Chondrocyte (in vitro differentiated cells): ENCODE measurements at regions not wholly inside any gene's neighbourhood (a gene's known extent, or its start where the extent isn't known, plus 50 kb on each side); places are given as distances from the start of the nearest gene placed in this dataset.

Experiments used
- DNase-seq: peaks from one replicate; pipeline ENCODE4 v3.0.0; 2021; ENCODE audit warnings: mixed read lengths, low spot score
- H3K27ac Mint-ChIP-seq: one replicate; pipeline ENCODE4 v1.8.0; 2021; ENCODE audit warnings: mild to moderate bottlenecking, moderate library complexity, mixed read lengths; ENCODE audit not compliant: unreplicated experiment
- H3K27me3 Mint-ChIP-seq: 2 replicates; pipeline ENCODE4 v1.8.0; 2021; ENCODE audit warnings: low read depth, mixed read lengths
- H3K36me3 Mint-ChIP-seq: 2 replicates; pipeline ENCODE4 v1.8.0; 2021; ENCODE audit warnings: low read depth, mixed read lengths
- H3K4me1 Mint-ChIP-seq: 2 replicates; pipeline ENCODE4 v1.8.0; 2021; ENCODE audit warnings: low read depth, mild to moderate bottlenecking, mixed read lengths
- H3K4me3 Mint-ChIP-seq: one replicate; pipeline ENCODE4 v1.8.0; 2021; ENCODE audit warnings: mild to moderate bottlenecking, moderate library complexity, mixed read lengths; ENCODE audit not compliant: unreplicated experiment
- H3K9me3 Mint-ChIP-seq: 2 replicates; pipeline ENCODE4 v1.8.0; 2021; ENCODE audit warnings: low read depth, mixed read lengths
- TF ChIP-seq, protein P1 (sequence below): fragments of 200-600 bp; sonication (generic); IDR thresholded peaks from 2 replicates; pipeline ENCODE4 v1.5.0; 2021; ENCODE audit warnings: antibody characterized with exemption, mild to moderate bottlenecking, moderate library complexity

DNA sequence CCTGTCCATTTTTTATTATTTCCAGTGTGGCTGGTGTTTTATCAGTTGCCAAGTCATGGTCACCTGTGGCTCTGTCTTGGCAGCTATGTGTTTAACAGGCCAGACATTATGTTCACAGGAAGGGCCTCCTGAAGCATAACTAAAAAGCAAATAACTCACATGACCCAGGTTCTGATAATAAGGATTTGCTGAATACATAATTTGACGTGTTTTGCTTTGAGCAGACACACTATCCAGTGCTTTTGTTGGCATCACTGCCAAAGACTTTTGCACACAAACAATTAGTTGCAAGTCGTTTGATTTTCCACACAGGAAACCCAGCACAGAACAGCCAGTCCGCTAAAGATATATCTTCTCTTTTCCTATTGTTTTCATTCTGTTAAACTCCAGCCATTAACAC lies 173.6 kb downstream of the ARL4A start:
- Mint-ChIP-seq H3K27me3 (no peaks in the 10 kb centered on the region), H3K27ac (no peak overlapping the region), H3K9me3 (no peaks in the 10 kb centered on the region), H3K36me3 (no peaks in the 10 kb centered on the region), H3K4me1 (peaks cover 6% of the 10 kb centered on the region), H3K4me3 (no peak overlapping the region)
- DNase-seq = no peak
- TF ChIP-seq, protein P1, sequence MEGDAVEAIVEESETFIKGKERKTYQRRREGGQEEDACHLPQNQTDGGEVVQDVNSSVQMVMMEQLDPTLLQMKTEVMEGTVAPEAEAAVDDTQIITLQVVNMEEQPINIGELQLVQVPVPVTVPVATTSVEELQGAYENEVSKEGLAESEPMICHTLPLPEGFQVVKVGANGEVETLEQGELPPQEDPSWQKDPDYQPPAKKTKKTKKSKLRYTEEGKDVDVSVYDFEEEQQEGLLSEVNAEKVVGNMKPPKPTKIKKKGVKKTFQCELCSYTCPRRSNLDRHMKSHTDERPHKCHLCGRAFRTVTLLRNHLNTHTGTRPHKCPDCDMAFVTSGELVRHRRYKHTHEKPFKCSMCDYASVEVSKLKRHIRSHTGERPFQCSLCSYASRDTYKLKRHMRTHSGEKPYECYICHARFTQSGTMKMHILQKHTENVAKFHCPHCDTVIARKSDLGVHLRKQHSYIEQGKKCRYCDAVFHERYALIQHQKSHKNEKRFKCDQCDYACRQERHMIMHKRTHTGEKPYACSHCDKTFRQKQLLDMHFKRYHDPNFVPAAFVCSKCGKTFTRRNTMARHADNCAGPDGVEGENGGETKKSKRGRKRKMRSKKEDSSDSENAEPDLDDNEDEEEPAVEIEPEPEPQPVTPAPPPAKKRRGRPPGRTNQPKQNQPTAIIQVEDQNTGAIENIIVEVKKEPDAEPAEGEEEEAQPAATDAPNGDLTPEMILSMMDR = no peak

DNA sequence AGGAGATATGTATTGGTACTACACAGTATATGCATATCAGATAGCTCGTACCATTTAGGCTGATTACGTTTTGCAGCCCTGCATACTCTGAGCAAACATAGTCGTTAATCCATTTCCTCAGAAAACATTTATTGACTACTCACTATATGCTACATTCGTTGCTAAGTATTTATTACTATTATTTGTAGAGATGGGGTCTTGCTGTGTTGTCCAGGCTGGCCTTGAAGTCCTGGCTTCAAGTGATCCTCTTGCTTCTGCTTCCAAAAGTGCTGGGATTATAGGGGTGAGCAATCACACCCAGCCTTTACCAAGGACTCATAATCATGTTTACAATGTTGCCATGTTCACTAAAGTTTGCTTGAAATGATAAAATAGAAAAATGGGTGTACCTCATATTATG lies 174.7 kb downstream of the ARL4A start:
- TF ChIP-seq, protein P1 = no peak
- Mint-ChIP-seq H3K4me1 (peaks cover 6% of the 10 kb centered on the region), H3K27me3 (no peaks in the 10 kb centered on the region), H3K36me3 (no peaks in the 10 kb centered on the region), H3K4me3 (no peak overlapping the region), H3K9me3 (no peaks in the 10 kb centered on the region), H3K27ac (no peak overlapping the region)
- no peak for DNase-seq

DNA sequence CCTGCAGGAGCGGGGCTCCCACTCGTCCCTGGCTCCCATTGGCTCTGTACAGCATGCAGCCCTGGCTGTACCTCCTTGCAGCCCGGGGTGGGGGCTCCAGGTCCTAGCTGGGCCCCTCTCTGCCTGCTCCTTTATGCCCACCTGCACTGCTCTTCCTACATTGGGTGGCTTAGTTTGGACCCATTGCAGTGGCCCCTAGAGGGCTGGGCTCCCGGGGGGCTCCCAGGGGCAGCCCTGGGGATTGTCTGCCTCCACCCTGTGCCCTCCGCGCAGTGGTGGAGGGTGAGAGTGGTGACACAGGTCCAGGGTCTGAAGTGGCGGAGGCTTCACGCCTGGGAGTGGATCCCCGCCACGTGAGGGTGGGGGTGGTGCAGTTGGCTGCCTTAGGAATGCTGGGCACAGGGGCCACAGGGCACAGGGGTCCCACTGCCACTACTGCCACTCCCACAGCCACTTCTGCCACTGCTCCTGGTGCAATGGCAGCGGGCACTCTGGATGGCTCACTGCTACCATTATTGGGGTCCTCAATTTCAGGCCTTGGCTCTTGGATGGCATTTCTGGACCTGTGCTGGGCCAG lies 177.1 kb downstream of the ARL4A start:
- H3K27ac Mint-ChIP-seq = no peak overlapping the region

DNA sequence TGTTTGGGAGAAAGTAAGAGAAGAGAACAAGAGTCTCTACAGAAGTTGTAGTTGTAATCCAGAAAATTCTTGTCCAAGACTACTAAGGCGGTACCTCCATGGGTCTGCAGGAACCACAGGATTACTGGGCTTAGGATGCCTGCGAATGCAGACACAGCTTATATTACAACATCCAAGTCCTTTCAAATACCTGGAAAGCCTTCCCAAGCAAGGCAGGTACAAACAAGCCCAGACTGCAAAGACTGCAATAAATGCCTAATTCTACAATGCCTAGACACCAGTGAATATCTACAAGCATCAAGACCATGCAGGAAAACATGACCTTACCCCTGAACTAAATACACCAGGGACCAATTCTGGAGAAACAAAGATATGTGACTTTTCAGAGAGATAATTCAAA lies 178.2 kb downstream of the ARL4A start:
- Mint-ChIP-seq H3K9me3 (no peaks in the 10 kb centered on the region), H3K4me3 (no peak overlapping the region), H3K4me1 (peaks cover 6% of the 10 kb centered on the region), H3K36me3 (no peaks in the 10 kb centered on the region), H3K27ac (no peak overlapping the region), H3K27me3 (no peaks in the 10 kb centered on the region)
- TF ChIP-seq, protein P1 = no peak
- no peak for DNase-seq

More for the DNA sequence above, 177.1 kb downstream of the ARL4A start:
- peaks cover 6% of the 10 kb centered on the region for H3K4me1 Mint-ChIP-seq
- no peaks in the 10 kb centered on the region for H3K36me3 Mint-ChIP-seq
- no peak overlapping the region for H3K4me3 Mint-ChIP-seq
- H3K27me3 Mint-ChIP-seq = no peaks in the 10 kb centered on the region
- DNase-seq = no peak
- TF ChIP-seq, protein P1 = no peak
- no peaks in the 10 kb centered on the region for H3K9me3 Mint-ChIP-seq

DNA sequence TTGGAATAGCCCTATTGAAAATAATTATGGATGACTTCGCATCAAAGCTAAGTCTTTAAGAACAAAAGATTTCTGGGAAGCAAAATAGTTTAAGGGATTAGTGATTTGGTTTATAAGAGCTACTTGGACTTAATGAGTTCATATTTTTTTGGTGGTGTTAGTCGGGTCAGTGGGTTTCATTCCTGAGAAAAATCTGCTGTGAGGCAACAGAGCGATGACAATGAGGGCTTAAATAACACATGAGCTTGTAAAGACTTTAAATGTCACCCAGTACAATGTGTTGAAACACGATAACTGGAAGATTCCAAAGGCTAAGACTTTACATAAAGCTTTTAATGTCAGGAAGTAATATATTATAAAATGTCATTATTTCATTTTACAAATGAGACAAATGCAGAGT lies 178.8 kb downstream of the ARL4A start:
- Mint-ChIP-seq H3K27ac (no peak overlapping the region), H3K4me3 (no peak overlapping the region), H3K36me3 (no peaks in the 10 kb centered on the region), H3K4me1 (peaks cover 2% of the 10 kb centered on the region), H3K9me3 (no peaks in the 10 kb centered on the region), H3K27me3 (no peaks in the 10 kb centered on the region)
- no peak for DNase-seq
- TF ChIP-seq, protein P1 = no peak
